MCF 10A (cell line): ENCODE measurements at regions not wholly inside any gene's neighbourhood (a gene's known extent, or its start where the extent isn't known, plus 50 kb on each side); places are given as distances from the start of the nearest gene placed in this dataset.
"Not testable (repeated sequence)": the region's sequence is repeated elsewhere in the genome, so short reads cannot be mapped to it uniquely, and the experiment has no call there.

ENCODE experiments used
- BruUV-seq: library from RNA; stranded (reverse); fragments of 400-500 nt; replicated peaks from 2 replicates; lab custom pipeline; 2021; lab: Mats Ljungman, UMichigan
- CTCF ChIA-PET: fragments of 300-600 bp; sonication (Branson Sonifier 250); formaldehyde crosslinking; extraction: SDS; loops from one replicate; lab custom pipeline; 2021; ENCODE audit warnings: antibody characterized with exemption, inconsistent platforms; lab: Yijun Ruan, JAX
- POLR2A ChIA-PET: fragments of 300-600, 350-650 bp; sonication (Branson Sonifier 250); formaldehyde crosslinking; extraction: SDS; loops from one replicate; lab custom pipeline; 2020; ENCODE audit warnings: antibody characterized with exemption, inconsistent platforms; lab: Yijun Ruan, JAX
- DNase-seq: peaks from one replicate; pipeline ENCODE4 v3.0.0-alpha.2; 2018; ENCODE audit not compliant: unreplicated experiment
- H3K27ac Mint-ChIP-seq: one replicate; pipeline ENCODE4 v1.8.0; 2022; ENCODE audit warnings: mild to moderate bottlenecking, low read depth, mixed read lengths; ENCODE audit not compliant: unreplicated experiment
- H3K27me3 Mint-ChIP-seq: one replicate; pipeline ENCODE4 v1.8.0; 2022; ENCODE audit warnings: mixed read lengths; ENCODE audit not compliant: insufficient read depth, unreplicated experiment
- H3K36me3 Mint-ChIP-seq: one replicate; pipeline ENCODE4 v1.8.0; 2022; ENCODE audit warnings: mild to moderate bottlenecking, moderate library complexity, mixed read lengths; ENCODE audit not compliant: insufficient read depth, unreplicated experiment
- H3K4me1 Mint-ChIP-seq: one replicate; pipeline ENCODE4 v1.8.0; 2022; ENCODE audit warnings: mixed read lengths; ENCODE audit not compliant: insufficient read depth, unreplicated experiment
- H3K4me3 Mint-ChIP-seq: one replicate; pipeline ENCODE4 v1.8.0; 2022; ENCODE audit warnings: mild to moderate bottlenecking, moderate library complexity, mixed read lengths; ENCODE audit not compliant: unreplicated experiment
- H3K9me3 Mint-ChIP-seq: one replicate; pipeline ENCODE4 v1.8.0; 2022; ENCODE audit warnings: mixed read lengths; ENCODE audit not compliant: unreplicated experiment
- CTCF ChIP-seq: fragments of 200-600 bp; IDR thresholded peaks from one replicate; pipeline ENCODE4 v1.8.0; 2022; ENCODE audit warnings: antibody characterized with exemption, mild to moderate bottlenecking; ENCODE audit not compliant: unreplicated experiment
- intact Hi-C: fragments of 100-400 bp; cut with micrococcal nuclease; formaldehyde crosslinking; loops from 2 replicates; pipeline ENCODE4 v1.14.1; 2022

- intact Hi-C loops, result no loop called here
- no peak for TF ChIP-seq CTCF
- Mint-ChIP-seq H3K36me3 (no peaks in the 10 kb centered on the region), H3K27me3 (no peaks in the 10 kb centered on the region), H3K4me1 (no peaks in the 10 kb centered on the region), H3K4me3 (no peak overlapping the region), H3K27ac (no peak overlapping the region), H3K9me3 (no peaks in the 10 kb centered on the region)
- ChIA-PET POLR2A (no interaction called here), CTCF (no interaction called here)
- DNase-seq, result no peak
- no TSS peak for BruUV-seq
Measured at GRCh38 chr3:159378396-159379194, 576.7 kb downstream of the MFSD1 start.

- TF ChIP-seq CTCF, result no peak
- CTCF ChIA-PET, result interaction anchor here (0.7 kb wide), 1 partner anchor 24 kb away, joined by 3 read pairs; no protein-coding TSS in a partner anchor
- no TSS peak for BruUV-seq
- POLR2A ChIA-PET, result no interaction called here
- Mint-ChIP-seq H3K9me3 (no peaks in the 10 kb centered on the region), H3K4me3 (no peak overlapping the region), H3K36me3 (no peaks in the 10 kb centered on the region), H3K4me1 (no peaks in the 10 kb centered on the region), H3K27ac (no peak overlapping the region), H3K27me3 (no peaks in the 10 kb centered on the region)
- intact Hi-C loops, result no loop called here
- DNase-seq, result no peak
Measured at GRCh38 chr3:159380891-159381290, 579.0 kb downstream of the MFSD1 start.

- H3K27ac Mint-ChIP-seq, result no peak overlapping the region
- ChIA-PET CTCF (interaction anchor here (0.7 to 1.3 kb wide), 3 partner anchors 9 to 614 kb away, joined by 3 to 4 read pairs (median 3); no protein-coding TSS in a partner anchor), POLR2A (no interaction called here)
- intact Hi-C loops, result no loop called here
- H3K4me3 Mint-ChIP-seq, result no peak overlapping the region
- BruUV-seq, result no TSS peak
- no peak for DNase-seq
- H3K36me3 Mint-ChIP-seq, result no peaks in the 10 kb centered on the region
- TF ChIP-seq CTCF, result no peak
- no peaks in the 10 kb centered on the region for H3K4me1 Mint-ChIP-seq
- H3K9me3 Mint-ChIP-seq, result no peaks in the 10 kb centered on the region
- no peaks in the 10 kb centered on the region for H3K27me3 Mint-ChIP-seq
Measured at GRCh38 chr3:159390656-159391212, 588.9 kb downstream of the MFSD1 start.

GRCh38 chr3:159397683-159398082 lies 591.0 kb upstream of the IL12A start:
- DNase-seq, H3K27me3 Mint-ChIP-seq, intact Hi-C loops, POLR2A ChIA-PET, H3K27ac Mint-ChIP-seq, H3K4me1 Mint-ChIP-seq, BruUV-seq, H3K4me3 Mint-ChIP-seq, H3K36me3 Mint-ChIP-seq, H3K9me3 Mint-ChIP-seq: not testable (repeated sequence)
- CTCF ChIA-PET, result interaction anchor here (0.6 kb wide), 1 partner anchor 412 kb away, joined by 3 read pairs; no protein-coding TSS in a partner anchor
